22Rv1 (cell line): ENCODE measurements at regions not wholly inside any gene's neighbourhood (a gene's known extent, or its start where the extent isn't known, plus 50 kb on each side); places are given as distances from the start of the nearest gene placed in this dataset.
"Not testable (repeated sequence)": the region's sequence is repeated elsewhere in the genome, so short reads cannot be mapped to it uniquely, and the experiment has no call there.

Experiments
- H3K27ac ChIP-seq: fragments of 450-650 bp; 2 replicates; pipeline ENCODE4 v1.5.1; 2017
- ZFX ChIP-seq: fragments of 450-650 bp; IDR thresholded peaks from 2 replicates; pipeline ENCODE4 v1.6.1; 2017; ENCODE audit warnings: antibody characterized with exemption, borderline replicate concordance
- TF ChIP-seq, protein P1 (sequence below): fragments of 450-650 bp; IDR thresholded peaks from 2 replicates; pipeline ENCODE4 v1.5.1; 2017; ENCODE audit warnings: mild to moderate bottlenecking

DNA sequence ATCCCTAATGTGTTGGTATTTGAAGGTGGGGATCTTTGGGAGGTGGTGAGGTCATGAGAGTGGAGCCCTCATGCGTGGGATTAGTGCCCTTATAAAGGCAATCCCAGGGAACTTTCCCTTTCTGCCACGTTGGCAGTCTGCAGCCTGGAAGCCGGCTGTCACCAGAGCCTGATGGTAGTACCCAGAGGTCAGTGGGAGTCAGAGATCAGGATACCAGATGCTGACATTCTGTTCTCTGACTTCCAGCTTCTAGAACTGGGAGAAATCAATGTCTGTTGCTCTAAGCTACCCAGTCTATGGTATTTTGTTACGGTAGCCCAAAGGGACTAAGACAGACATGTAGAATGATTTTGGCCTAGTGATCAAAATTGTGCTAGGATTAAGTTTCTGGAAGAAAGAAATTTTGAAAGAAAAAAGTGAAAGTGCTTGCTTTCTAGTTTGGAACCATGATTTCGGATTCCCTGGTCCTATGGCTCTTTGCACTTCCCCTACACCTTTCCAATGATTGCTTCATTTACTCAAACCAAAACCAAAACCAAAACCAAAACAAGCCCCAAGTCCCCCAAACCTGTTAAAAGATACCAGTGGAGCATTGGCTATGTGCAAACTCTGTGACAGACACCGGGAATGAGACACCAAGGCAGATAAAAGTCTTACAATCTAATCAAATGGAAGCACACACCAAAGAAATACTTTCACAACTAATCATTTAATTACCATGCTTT is 173.7 kb upstream of the ZNF217 start:
- H3K27ac ChIP-seq, result no peak overlapping the region
- no peak for TF ChIP-seq ZFX
- TF ChIP-seq, protein P1, sequence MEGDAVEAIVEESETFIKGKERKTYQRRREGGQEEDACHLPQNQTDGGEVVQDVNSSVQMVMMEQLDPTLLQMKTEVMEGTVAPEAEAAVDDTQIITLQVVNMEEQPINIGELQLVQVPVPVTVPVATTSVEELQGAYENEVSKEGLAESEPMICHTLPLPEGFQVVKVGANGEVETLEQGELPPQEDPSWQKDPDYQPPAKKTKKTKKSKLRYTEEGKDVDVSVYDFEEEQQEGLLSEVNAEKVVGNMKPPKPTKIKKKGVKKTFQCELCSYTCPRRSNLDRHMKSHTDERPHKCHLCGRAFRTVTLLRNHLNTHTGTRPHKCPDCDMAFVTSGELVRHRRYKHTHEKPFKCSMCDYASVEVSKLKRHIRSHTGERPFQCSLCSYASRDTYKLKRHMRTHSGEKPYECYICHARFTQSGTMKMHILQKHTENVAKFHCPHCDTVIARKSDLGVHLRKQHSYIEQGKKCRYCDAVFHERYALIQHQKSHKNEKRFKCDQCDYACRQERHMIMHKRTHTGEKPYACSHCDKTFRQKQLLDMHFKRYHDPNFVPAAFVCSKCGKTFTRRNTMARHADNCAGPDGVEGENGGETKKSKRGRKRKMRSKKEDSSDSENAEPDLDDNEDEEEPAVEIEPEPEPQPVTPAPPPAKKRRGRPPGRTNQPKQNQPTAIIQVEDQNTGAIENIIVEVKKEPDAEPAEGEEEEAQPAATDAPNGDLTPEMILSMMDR, result no peak

- H3K27ac ChIP-seq, result no peak overlapping the region
These were observed 170.8 kb upstream of the ZNF217 start for GRCh38 chr20:53764415-53764800.

DNA sequence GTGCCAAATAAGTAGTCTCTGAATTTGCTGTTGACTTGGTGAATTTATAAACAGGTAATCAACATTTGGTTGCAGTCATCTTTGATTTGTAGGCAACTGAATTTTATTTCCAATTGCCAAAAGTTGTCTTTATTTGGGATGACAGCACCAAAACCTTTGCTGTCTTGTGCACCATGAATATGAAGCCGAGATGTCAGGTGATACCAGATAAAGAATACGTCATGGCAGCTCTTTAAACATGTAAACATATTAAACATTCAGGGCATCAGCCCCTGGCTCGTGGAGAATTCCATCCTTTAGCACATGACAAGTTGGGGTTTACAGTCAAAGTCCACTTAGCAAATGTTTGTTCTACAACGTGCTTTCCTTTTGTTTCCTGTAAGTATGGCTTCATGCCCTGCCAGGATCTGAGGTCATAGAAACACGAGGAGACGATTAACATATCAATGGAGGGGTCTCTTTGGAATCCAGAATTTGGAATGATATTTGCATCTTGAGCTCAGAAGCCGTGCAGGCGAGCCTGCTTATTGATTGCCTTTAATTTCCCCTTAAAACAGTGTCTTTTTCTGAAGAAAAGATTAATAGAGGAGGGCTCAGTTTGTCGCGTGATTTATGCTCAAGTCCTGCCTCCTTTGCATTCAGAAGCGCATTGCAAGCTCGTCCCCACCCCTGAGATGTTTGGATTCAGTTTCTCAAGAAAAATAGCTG is 170.2 kb upstream of the ZNF217 start:
- no peak overlapping the region for H3K27ac ChIP-seq
- TF ChIP-seq ZFX, result no peak
- TF ChIP-seq, protein P1, result no peak

More at GRCh38 chr20:53764415-53764800, 170.8 kb upstream of the ZNF217 start:
- TF ChIP-seq ZFX, result no peak
- TF ChIP-seq, protein P1, result no peak

GRCh38 chr20:53762423-53762798 is 168.8 kb upstream of the ZNF217 start:
- not testable (repeated sequence) for H3K27ac ChIP-seq

DNA sequence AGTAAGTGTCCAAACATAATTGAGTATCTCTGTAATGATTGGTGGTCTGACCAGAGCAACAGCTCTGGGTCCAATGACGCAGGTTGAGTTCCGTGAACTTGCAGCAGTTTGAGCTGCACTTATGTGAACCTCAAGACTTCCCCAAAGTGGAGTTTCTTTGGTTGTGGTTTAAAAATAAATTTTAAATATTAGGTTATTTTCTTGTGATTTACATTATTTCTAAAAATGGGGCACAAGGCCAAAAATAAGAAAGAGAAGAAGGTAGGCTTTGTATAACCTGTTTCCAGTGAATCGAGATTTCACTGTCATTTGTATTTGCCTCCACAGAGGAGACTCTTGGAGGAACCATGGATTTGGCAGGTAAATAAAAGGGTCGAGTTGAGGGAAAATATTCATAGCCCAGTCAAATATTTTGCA is 166.4 kb upstream of the ZNF217 start:
- TF ChIP-seq, protein P1, result no peak
- no peak for TF ChIP-seq ZFX
- H3K27ac ChIP-seq, result no peak overlapping the region

DNA sequence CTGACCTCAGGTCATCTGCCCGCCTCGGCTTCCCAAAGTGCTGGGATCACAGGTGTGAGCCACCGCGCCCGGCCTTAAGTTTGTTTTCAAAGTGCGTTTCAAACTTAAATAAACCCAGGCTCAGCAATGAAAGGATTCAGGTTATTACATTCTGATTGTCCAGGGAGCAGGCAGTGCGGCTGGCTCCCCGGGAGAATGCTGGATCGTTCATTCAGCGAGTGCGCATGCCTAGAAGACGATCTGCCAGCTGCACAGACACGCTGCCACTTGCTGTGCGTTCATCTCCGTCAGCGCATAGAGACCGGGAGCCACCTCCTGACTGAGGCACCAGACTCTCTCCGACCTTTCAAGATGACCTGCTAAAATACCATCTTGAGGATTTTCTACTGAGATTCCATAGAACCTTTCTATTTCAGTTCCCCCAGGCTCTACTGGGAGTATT is 163.9 kb upstream of the ZNF217 start:
- TF ChIP-seq ZFX, result no peak
- TF ChIP-seq, protein P1, result no peak
- H3K27ac ChIP-seq, result no peak overlapping the region

DNA sequence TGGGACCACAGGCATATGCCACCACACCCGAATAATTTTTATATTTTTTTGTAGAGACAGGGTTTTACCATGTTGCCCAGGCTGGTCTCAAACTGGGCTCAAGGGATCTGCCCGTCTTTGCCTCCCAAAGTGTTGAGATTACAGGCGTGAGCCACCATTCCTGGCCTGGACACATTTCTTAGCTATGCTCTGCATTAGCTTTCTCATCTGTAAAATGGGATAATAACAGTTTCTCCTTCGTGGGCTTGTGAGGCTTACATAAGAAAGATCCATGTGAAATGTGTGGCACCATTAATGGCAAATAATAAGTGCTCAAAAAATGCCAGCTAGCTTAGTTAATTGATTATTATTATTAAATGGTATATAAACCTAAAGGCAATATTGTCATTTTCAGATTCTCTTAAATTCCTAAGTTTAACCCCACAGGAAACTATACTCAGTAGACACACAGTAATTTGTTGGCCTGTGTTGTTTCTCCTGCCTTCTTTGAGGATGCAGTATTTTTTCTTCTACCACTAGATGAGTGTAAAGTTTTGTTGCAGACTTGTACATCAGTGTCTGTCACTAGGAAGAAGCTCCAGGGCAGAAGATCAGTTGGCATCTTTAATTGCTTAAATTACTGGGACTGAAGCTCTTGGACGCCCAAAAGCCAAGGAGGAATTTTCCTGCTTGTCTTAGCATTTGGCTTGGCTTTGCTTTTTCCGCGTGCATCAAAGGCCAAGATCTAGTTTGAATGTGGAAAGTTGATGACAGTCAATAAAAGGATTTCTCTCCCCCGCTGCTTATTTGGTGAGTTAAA is 162.3 kb upstream of the ZNF217 start:
- no peak for TF ChIP-seq ZFX
- TF ChIP-seq, protein P1, result no peak
- H3K27ac ChIP-seq, result no peak overlapping the region
